ENCODE measurements at regions not wholly inside any gene's neighbourhood (a gene's known extent, or its start where the extent isn't known, plus 50 kb on each side); places are given as distances from the start of the nearest gene placed in this dataset.

DNA sequence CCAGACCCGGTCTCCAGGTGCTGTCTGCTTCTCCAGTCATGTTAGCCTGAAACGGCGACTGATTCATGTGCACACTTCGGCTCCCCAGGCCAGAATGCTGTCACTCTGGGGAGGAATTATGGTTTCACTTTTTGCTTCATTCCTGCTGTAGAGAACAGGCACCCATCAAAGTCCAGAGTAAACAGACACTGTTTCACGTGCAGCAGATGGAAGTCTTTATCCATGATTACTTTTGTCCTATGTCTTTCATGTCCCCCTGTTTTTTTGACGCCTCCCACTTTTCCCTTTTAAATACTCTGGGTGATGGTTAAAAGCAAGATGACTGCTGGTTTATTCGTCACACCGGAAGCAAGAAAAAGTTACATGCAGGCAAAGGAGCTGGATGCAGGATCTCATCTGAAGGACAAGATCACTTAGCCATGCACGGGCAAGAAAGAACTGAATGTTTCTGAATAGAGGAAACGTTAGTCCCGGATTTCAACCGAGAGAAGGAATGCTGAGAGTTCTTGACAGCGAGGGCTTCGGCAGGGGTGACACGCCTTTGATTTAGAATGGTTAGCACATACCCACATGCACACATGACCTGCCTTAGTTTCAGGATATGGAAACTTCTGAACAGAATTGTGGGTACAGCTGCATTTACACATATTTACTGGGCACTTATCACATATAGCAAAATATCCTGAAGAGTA, 250.0 kb upstream of the KLF6 start:
- H3K9me2 ChIP-seq (replicated peaks; ENCODE audit: insufficient read depth): no peaks in the 10 kb centered on the region
- peak overlapping the region; percentile 11 for H2AFZ ChIP-seq
- H3K4me2 ChIP-seq: peak overlapping the region; percentile 54
- no peaks in the 10 kb centered on the region for H3K79me2 ChIP-seq
- peaks cover 4% of the 10 kb centered on the region for H3K4me1 ChIP-seq (ENCODE audit: insufficient read depth)
- H3K4me3 ChIP-seq: no peak overlapping the region
- no peaks in the 10 kb centered on the region for H3K27me3 ChIP-seq
- no peaks in the 10 kb centered on the region for H4K20me1 ChIP-seq (ENCODE audit: insufficient read depth, poor library complexity, severe bottlenecking)
- no peak for TF ChIP-seq EZH2 (IDR thresholded peaks at IDR 0.05; ENCODE audit: borderline replicate concordance)
- TF ChIP-seq, protein P1, sequence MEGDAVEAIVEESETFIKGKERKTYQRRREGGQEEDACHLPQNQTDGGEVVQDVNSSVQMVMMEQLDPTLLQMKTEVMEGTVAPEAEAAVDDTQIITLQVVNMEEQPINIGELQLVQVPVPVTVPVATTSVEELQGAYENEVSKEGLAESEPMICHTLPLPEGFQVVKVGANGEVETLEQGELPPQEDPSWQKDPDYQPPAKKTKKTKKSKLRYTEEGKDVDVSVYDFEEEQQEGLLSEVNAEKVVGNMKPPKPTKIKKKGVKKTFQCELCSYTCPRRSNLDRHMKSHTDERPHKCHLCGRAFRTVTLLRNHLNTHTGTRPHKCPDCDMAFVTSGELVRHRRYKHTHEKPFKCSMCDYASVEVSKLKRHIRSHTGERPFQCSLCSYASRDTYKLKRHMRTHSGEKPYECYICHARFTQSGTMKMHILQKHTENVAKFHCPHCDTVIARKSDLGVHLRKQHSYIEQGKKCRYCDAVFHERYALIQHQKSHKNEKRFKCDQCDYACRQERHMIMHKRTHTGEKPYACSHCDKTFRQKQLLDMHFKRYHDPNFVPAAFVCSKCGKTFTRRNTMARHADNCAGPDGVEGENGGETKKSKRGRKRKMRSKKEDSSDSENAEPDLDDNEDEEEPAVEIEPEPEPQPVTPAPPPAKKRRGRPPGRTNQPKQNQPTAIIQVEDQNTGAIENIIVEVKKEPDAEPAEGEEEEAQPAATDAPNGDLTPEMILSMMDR (IDR thresholded peaks at IDR 0.05; ENCODE audit: poor library complexity): no peak
- TF ChIP-seq EZH2phosphoT487 (IDR thresholded peaks at IDR 0.05; ENCODE audit: low read depth, severe bottlenecking, unreplicated experiment): no peak
- 42% methylated on average over 15 of the region's 15 CpGs for WGBS (ENCODE audit: low lambda C conversion rate, missing lambda C conversion rate)
- peak; percentile 27 for DNase-seq (ENCODE audit: low spot score)
- no peaks in the 10 kb centered on the region for H3K36me3 ChIP-seq (replicated peaks; ENCODE audit: insufficient read depth, low read depth)
- H3K9me3 ChIP-seq (ENCODE audit: low read depth): no peaks in the 10 kb centered on the region
- H3K27ac ChIP-seq: peak overlapping the region; percentile 59

- WGBS (ENCODE audit: low lambda C conversion rate, missing lambda C conversion rate): 94% methylated on average over 8 of the region's 8 CpGs
- Histone ChIP-seq H2AFZ (no peak overlapping the region), H3K4me3 (no peak overlapping the region), H3K4me1 (ENCODE audit: insufficient read depth) (peaks cover 4% of the 10 kb centered on the region), H4K20me1 (ENCODE audit: insufficient read depth, poor library complexity, severe bottlenecking) (no peaks in the 10 kb centered on the region), H3K27me3 (no peaks in the 10 kb centered on the region), H3K79me2 (no peaks in the 10 kb centered on the region), H3K9me2 (replicated peaks; ENCODE audit: insufficient read depth) (no peaks in the 10 kb centered on the region), H3K4me2 (no peak overlapping the region), H3K27ac (no peak overlapping the region), H3K9me3 (ENCODE audit: low read depth) (no peaks in the 10 kb centered on the region), H3K36me3 (replicated peaks; ENCODE audit: insufficient read depth, low read depth) (no peaks in the 10 kb centered on the region)
- TF ChIP-seq EZH2 (IDR thresholded peaks at IDR 0.05; ENCODE audit: borderline replicate concordance): no peak
- TF ChIP-seq EZH2phosphoT487 (IDR thresholded peaks at IDR 0.05; ENCODE audit: low read depth, severe bottlenecking, unreplicated experiment): no peak
- TF ChIP-seq, protein P1 (IDR thresholded peaks at IDR 0.05; ENCODE audit: poor library complexity): no peak
- no peak for DNase-seq (ENCODE audit: low spot score)
Measured at GRCh38 chr10:4033341-4033896, 248.4 kb upstream of the KLF6 start.

- Histone ChIP-seq H3K9me3 (ENCODE audit: low read depth) (no peaks in the 10 kb centered on the region), H3K4me1 (ENCODE audit: insufficient read depth) (peaks cover 4% of the 10 kb centered on the region), H2AFZ (no peak overlapping the region), H3K79me2 (no peaks in the 10 kb centered on the region), H4K20me1 (ENCODE audit: insufficient read depth, poor library complexity, severe bottlenecking) (no peaks in the 10 kb centered on the region), H3K9me2 (replicated peaks; ENCODE audit: insufficient read depth) (no peaks in the 10 kb centered on the region), H3K4me3 (no peak overlapping the region), H3K27me3 (no peaks in the 10 kb centered on the region), H3K36me3 (replicated peaks; ENCODE audit: insufficient read depth, low read depth) (no peaks in the 10 kb centered on the region), H3K4me2 (no peak overlapping the region), H3K27ac (peak overlapping the region; percentile 37)
- TF ChIP-seq, protein P1 (IDR thresholded peaks at IDR 0.05; ENCODE audit: poor library complexity): no peak
- TF ChIP-seq EZH2phosphoT487 (IDR thresholded peaks at IDR 0.05; ENCODE audit: low read depth, severe bottlenecking, unreplicated experiment): no peak
- no peak for TF ChIP-seq EZH2 (IDR thresholded peaks at IDR 0.05; ENCODE audit: borderline replicate concordance)
- WGBS (ENCODE audit: low lambda C conversion rate, missing lambda C conversion rate): 64% methylated on average over 8 of the region's 8 CpGs
- DNase-seq (ENCODE audit: low spot score): no peak
Measured at GRCh38 chr10:4029866-4030265, 244.9 kb upstream of the KLF6 start.
